ENCODE measurements at regions not wholly inside any gene's neighbourhood (a gene's known extent, or its start where the extent isn't known, plus 50 kb on each side); places are given as distances from the start of the nearest gene placed in this dataset.

DNA sequence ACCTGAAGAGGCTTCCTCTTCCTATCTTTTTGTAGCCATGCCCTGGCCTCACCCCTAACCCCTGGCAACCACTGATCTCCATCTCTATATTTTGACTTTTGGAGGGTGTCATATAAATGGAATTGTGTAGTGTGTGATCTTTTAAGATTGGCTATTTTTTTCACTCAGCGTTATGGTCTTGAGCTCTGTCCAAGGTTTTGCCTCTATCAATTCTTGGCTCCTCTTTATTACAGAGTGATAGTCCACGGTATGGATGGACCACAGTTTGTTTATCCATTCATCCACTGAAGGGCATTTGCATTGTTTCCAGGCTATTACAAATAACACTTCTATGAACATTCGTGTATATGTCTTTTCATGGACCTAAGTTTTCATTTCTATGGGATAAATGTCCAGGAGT is 209.8 kb upstream of the IER5L start:
- Histone ChIP-seq H3K4me2 (ENCODE audit: low read length) (no peak overlapping the region), H3K36me3 (ENCODE audit: control insufficient read depth in 1 of 2, insufficient read depth in 2 of 2, low read length in 2 of 2) (no peaks in the 10 kb centered on the region), H2AFZ (ENCODE audit: insufficient read depth, low read length, poor library complexity) (no peak overlapping the region), H3K14ac (ENCODE audit: low read length) (no peak overlapping the region), H3K4ac (ENCODE audit: low read depth, low read length) (no peak overlapping the region), H3K9ac (ENCODE audit: low read length) (no peak overlapping the region), H4K8ac (ENCODE audit: low read depth, low read length) (no peak overlapping the region), H3K27me3 (ENCODE audit: insufficient read depth, low read length) (no peaks in the 10 kb centered on the region), H3K23ac (ENCODE audit: low read length) (no peak overlapping the region), H2AK5ac (ENCODE audit: low read length) (no peak overlapping the region), H3K79me1 (ENCODE audit: low read length) (peaks cover 12% of the 10 kb centered on the region), H2BK120ac (ENCODE audit: insufficient read depth, low read length, poor library complexity) (no peak overlapping the region), H3K18ac (ENCODE audit: low read length) (no peak overlapping the region), H4K91ac (ENCODE audit: low read depth, low read length) (no peak overlapping the region), H2BK12ac (ENCODE audit: low read length) (no peak overlapping the region), H3K4me3 (ENCODE audit: low read depth, low read length) (no peak overlapping the region), H3K79me2 (ENCODE audit: control insufficient read depth, insufficient read depth, low read length, poor library complexity) (peaks cover 5% of the 10 kb centered on the region), H3K27ac (ENCODE audit: low read depth, low read length) (no peak overlapping the region), H3K4me1 (ENCODE audit: control insufficient read depth in 1 of 2, insufficient read depth in 2 of 2, low read length in 2 of 2) (peaks cover 7 to 11% of the 10 kb centered on the region in 2 experiments), H3K9me3 (ENCODE audit: insufficient read depth, low read depth, low read length) (no peaks in the 10 kb centered on the region), H4K12ac (ENCODE audit: low read depth, low read length) (no peak overlapping the region), H2BK5ac (ENCODE audit: low read depth, low read length, poor library complexity) (no peak overlapping the region)
- no CpG with 5 or more reads among the region's 3 CpGs for WGBS (ENCODE audit: extremely low coverage, insufficient coverage, insufficient read length)
- DNase-seq, result no peak

GRCh38 chr9:129386812-129387177 is 208.7 kb upstream of the IER5L start:
- peaks cover 19% of the 10 kb centered on the region for H3K79me1 ChIP-seq (ENCODE audit: low read length)
- H3K14ac ChIP-seq (ENCODE audit: low read length), result no peak overlapping the region
- no peak overlapping the region for H3K4me3 ChIP-seq (ENCODE audit: low read depth, low read length)
- no peak overlapping the region for H2BK5ac ChIP-seq (ENCODE audit: low read depth, low read length, poor library complexity)
- H3K9ac ChIP-seq (ENCODE audit: low read length), result no peak overlapping the region
- H2AK5ac ChIP-seq (ENCODE audit: low read length), result peak overlapping the region; percentile 39
- H3K79me2 ChIP-seq (ENCODE audit: control insufficient read depth, insufficient read depth, low read length, poor library complexity), result peaks cover 7% of the 10 kb centered on the region
- no peak overlapping the region for H3K23ac ChIP-seq (ENCODE audit: low read length)
- H3K27ac ChIP-seq (ENCODE audit: low read depth, low read length), result no peak overlapping the region
- H3K27me3 ChIP-seq (ENCODE audit: insufficient read depth, low read length), result no peaks in the 10 kb centered on the region
- H2AFZ ChIP-seq (ENCODE audit: insufficient read depth, low read length, poor library complexity), result no peak overlapping the region
- H3K4me2 ChIP-seq (ENCODE audit: low read length), result no peak overlapping the region
- H3K4me1 ChIP-seq (ENCODE audit: control insufficient read depth in 1 of 2, insufficient read depth in 2 of 2, low read length in 2 of 2), result peaks cover 15 to 19% of the 10 kb centered on the region in 2 experiments
- no peak overlapping the region for H4K12ac ChIP-seq (ENCODE audit: low read depth, low read length)
- no peaks in the 10 kb centered on the region for H3K36me3 ChIP-seq (ENCODE audit: control insufficient read depth in 1 of 2, insufficient read depth in 2 of 2, low read length in 2 of 2)
- no peak overlapping the region for H2BK12ac ChIP-seq (ENCODE audit: low read length)
- WGBS (ENCODE audit: extremely low coverage, insufficient coverage, insufficient read length), result no CpG with 5 or more reads among the region's 6 CpGs
- no peak overlapping the region for H4K8ac ChIP-seq (ENCODE audit: low read depth, low read length)
- no peak overlapping the region for H4K91ac ChIP-seq (ENCODE audit: low read depth, low read length)
- DNase-seq, result no peak
- no peak overlapping the region for H3K4ac ChIP-seq (ENCODE audit: low read depth, low read length)
- no peak overlapping the region for H3K18ac ChIP-seq (ENCODE audit: low read length)
- H3K9me3 ChIP-seq (ENCODE audit: insufficient read depth, low read depth, low read length), result no peaks in the 10 kb centered on the region
- H2BK120ac ChIP-seq (ENCODE audit: insufficient read depth, low read length, poor library complexity), result no peak overlapping the region

DNA sequence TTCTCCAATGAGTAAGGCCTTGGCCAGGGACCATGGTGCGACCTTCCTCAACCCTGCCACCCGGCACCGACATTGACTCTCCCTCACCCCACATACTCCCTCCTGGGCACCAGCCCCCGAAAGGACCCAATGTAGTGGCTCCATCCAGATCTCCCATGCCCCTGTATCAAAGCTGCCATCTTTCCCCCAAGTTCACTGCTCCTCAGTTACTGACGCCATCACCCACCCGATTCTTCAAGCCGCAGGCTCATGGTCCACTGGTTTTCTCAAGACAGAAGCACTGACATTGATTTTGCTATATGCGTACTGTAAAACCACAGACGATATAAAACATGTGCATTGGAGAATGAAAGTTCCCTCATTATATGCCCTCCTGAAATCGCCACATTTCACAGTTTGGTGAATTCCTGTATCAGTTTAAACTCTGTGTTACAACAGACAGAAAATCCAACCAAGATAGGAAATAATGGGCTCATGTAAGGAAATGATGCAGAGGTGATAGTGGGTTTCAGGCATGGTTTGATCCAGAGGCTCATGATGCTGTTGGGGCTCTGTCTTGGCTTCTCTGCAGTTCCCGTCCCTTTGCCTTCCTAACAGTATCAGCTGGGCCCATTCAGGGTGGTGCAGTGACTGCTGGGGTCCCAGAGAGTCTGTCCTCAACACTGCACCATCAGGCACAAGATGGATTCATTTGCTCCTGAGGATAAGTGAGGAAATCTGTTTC is 207.3 kb upstream of the IER5L start:
- Histone ChIP-seq H2BK120ac (ENCODE audit: insufficient read depth, low read length, poor library complexity) (no peak overlapping the region), H3K14ac (ENCODE audit: low read length) (no peak overlapping the region), H3K27me3 (ENCODE audit: insufficient read depth, low read length) (no peaks in the 10 kb centered on the region), H3K4me3 (ENCODE audit: low read depth, low read length) (no peak overlapping the region), H3K9me3 (ENCODE audit: insufficient read depth, low read depth, low read length) (peaks cover 2% of the 10 kb centered on the region), H4K12ac (ENCODE audit: low read depth, low read length) (no peak overlapping the region), H3K9ac (ENCODE audit: low read length) (no peak overlapping the region), H4K8ac (ENCODE audit: low read depth, low read length) (no peak overlapping the region), H3K79me2 (ENCODE audit: control insufficient read depth, insufficient read depth, low read length, poor library complexity) (peaks cover 7% of the 10 kb centered on the region), H3K23ac (ENCODE audit: low read length) (no peak overlapping the region), H2AK5ac (ENCODE audit: low read length) (peak overlapping the region; percentile 13), H3K18ac (ENCODE audit: low read length) (no peak overlapping the region), H4K91ac (ENCODE audit: low read depth, low read length) (peak overlapping the region; percentile 34), H2BK5ac (ENCODE audit: low read depth, low read length, poor library complexity) (no peak overlapping the region), H3K36me3 (ENCODE audit: control insufficient read depth in 1 of 2, insufficient read depth in 2 of 2, low read length in 2 of 2) (no peaks in the 10 kb centered on the region), H3K4me2 (ENCODE audit: low read length) (no peak overlapping the region), H2BK12ac (ENCODE audit: low read length) (peak overlapping the region; percentile 9), H3K27ac (ENCODE audit: low read depth, low read length) (no peak overlapping the region), H3K4ac (ENCODE audit: low read depth, low read length) (no peak overlapping the region), H3K4me1 (ENCODE audit: control insufficient read depth in 1 of 2, insufficient read depth in 2 of 2, low read length in 2 of 2) (peaks cover 26 to 31% of the 10 kb centered on the region in 2 experiments), H3K79me1 (ENCODE audit: low read length) (peaks cover 27% of the 10 kb centered on the region), H2AFZ (ENCODE audit: insufficient read depth, low read length, poor library complexity) (no peak overlapping the region)
- WGBS (ENCODE audit: extremely low coverage, insufficient coverage, insufficient read length), result no CpG with 5 or more reads among the region's 11 CpGs
- DNase-seq, result no peak

- H3K79me2 ChIP-seq (ENCODE audit: control insufficient read depth, insufficient read depth, low read length, poor library complexity), result peaks cover 7% of the 10 kb centered on the region
- H2BK5ac ChIP-seq (ENCODE audit: low read depth, low read length, poor library complexity), result no peak overlapping the region
- no peak overlapping the region for H3K18ac ChIP-seq (ENCODE audit: low read length)
- no peak overlapping the region for H3K14ac ChIP-seq (ENCODE audit: low read length)
- no peaks in the 10 kb centered on the region for H3K27me3 ChIP-seq (ENCODE audit: insufficient read depth, low read length)
- no peak overlapping the region for H3K4me2 ChIP-seq (ENCODE audit: low read length)
- H3K9me3 ChIP-seq (ENCODE audit: insufficient read depth, low read depth, low read length), result peaks cover 2% of the 10 kb centered on the region
- H3K79me1 ChIP-seq (ENCODE audit: low read length), result peaks cover 27% of the 10 kb centered on the region
- no peak overlapping the region for H4K8ac ChIP-seq (ENCODE audit: low read depth, low read length)
- DNase-seq, result no peak
- H3K9ac ChIP-seq (ENCODE audit: low read length), result no peak overlapping the region
- H3K4me1 ChIP-seq (ENCODE audit: control insufficient read depth in 1 of 2, insufficient read depth in 2 of 2, low read length in 2 of 2), result peaks cover 26 to 31% of the 10 kb centered on the region in 2 experiments
- H3K23ac ChIP-seq (ENCODE audit: low read length), result no peak overlapping the region
- H4K12ac ChIP-seq (ENCODE audit: low read depth, low read length), result no peak overlapping the region
- no peaks in the 10 kb centered on the region for H3K36me3 ChIP-seq (ENCODE audit: control insufficient read depth in 1 of 2, insufficient read depth in 2 of 2, low read length in 2 of 2)
- no peak overlapping the region for H3K27ac ChIP-seq (ENCODE audit: low read depth, low read length)
- peak overlapping the region; percentile 63 for H2BK12ac ChIP-seq (ENCODE audit: low read length)
- H3K4me3 ChIP-seq (ENCODE audit: low read depth, low read length), result no peak overlapping the region
- no peak overlapping the region for H2BK120ac ChIP-seq (ENCODE audit: insufficient read depth, low read length, poor library complexity)
- H2AK5ac ChIP-seq (ENCODE audit: low read length), result peak overlapping the region; percentile 13
- H3K4ac ChIP-seq (ENCODE audit: low read depth, low read length), result no peak overlapping the region
- H4K91ac ChIP-seq (ENCODE audit: low read depth, low read length), result peak overlapping the region; percentile 34
- H2AFZ ChIP-seq (ENCODE audit: insufficient read depth, low read length, poor library complexity), result no peak overlapping the region
- WGBS (ENCODE audit: extremely low coverage, insufficient coverage, insufficient read length), result no CpG with 5 or more reads among the region's 11 CpGs
Measured at GRCh38 chr9:129384491-129385210, 206.6 kb upstream of the IER5L start.
